NCI-H774 (cell line): ENCODE measurements at regions not wholly inside any gene's neighbourhood (a gene's known extent, or its start where the extent isn't known, plus 50 kb on each side); places are given as distances from the start of the nearest gene placed in this dataset.

Experiments used
- DNase-seq: peaks from one replicate; lab custom pipeline; 2025; lab: John Stamatoyannopoulos, UW

GRCh38 chr13:90675129-90675528, 672.4 kb upstream of the MIR17HG start:
- no peak for DNase-seq

DNA sequence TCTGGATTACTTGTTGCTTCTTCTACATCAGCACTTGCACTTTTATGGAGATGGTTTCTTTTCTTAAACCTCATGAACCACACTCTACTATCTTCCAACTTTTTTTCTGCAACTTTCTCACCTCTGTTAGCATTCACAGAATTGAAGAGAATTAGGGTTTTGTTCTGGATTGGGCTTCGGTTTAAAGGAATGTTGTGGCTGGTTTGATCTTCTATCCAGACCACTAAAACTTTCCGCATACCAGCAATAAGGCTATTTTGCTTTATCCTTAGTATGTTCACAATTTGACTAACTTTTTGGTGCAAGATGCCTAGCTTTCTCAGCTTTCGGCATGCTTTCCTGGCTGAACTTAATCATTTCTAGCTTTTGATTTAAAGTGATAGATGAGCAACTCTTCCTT, 666.7 kb upstream of the MIR17HG start:
- DNase-seq: no peak

GRCh38 chr13:90683711-90684131, 663.8 kb upstream of the MIR17HG start:
- no peak for DNase-seq

DNA sequence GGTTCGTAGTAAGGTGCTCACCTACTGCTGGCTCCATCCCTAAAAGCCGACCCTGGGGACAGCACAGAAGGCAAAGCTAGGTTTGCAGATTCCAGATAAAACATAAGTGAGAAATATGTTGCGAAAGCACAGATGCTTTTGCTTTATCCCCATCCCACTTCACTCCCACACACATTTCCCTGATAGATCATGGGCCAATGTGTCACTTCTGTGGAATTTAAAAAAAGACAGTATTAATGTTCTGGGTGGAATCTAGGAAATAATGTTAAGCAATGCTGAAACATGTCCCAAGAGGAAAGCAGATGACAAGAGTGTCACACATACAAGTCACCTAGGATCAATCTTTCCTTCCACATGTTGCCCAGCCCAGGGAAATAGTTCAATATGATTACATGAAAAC, 661.0 kb upstream of the MIR17HG start:
- DNase-seq: no peak

DNA sequence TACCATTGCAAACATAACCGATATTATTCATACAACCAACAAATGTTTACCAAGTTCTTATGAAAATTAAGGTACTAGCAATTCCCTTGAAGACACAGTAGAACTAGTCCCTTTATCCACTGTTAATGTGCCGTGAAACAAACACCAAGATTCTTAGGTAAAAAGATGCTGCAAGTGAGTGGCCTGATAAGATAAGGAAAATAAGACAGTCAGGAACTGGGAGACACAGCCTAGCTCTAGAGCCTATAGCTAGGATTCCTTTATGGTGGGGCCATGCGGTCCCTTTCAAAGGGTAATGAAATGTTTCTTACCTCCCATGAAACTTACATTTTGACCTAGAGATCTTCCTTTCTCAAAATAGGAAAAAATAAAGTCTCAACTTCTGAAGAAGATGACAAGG, 658.4 kb upstream of the MIR17HG start:
- DNase-seq: no peak

GRCh38 chr13:90690458-90691080, 656.9 kb upstream of the MIR17HG start:
- no peak for DNase-seq

DNA sequence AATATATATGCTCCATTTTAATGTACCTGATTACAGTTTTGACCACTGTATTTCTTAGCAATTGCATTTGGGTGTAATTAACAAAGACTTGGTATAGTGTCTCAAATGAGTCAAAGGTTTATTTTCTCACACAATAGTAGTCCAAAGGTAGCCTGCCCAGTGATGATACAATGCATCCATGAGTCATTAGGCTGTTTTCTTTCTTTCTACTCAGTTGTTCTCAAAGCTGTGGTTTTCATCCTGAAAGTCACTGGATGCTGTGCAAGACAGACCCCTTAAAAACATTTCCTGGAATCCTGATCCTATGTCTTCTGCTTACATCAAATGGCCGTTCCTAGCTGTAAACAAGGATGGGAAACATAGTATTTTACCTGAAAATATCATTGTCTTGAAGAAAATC, 651.2 kb upstream of the MIR17HG start:
- DNase-seq: no peak

- DNase-seq: no peak
Measured at GRCh38 chr13:90696656-90697055, 650.8 kb upstream of the MIR17HG start.

DNA sequence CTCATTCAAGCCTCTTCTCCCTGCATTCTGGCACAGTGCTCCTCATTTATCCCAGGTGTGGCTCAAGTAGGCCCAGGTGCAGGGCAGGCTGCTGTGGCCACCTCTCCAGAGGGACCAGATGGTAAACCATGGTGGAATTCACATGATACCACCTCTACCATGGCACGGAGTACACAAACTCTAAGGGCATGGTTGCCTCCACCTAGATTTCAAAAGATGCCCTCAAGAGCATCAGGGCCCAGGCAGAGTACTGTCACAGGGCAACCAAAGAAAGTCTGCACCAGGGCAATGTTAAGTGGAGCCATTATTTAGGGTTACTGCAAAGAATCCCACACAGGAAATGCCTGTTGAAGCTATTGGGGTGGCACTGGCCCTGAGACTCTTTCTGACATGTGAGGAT, 647.1 kb upstream of the MIR17HG start:
- DNase-seq: no peak

DNA sequence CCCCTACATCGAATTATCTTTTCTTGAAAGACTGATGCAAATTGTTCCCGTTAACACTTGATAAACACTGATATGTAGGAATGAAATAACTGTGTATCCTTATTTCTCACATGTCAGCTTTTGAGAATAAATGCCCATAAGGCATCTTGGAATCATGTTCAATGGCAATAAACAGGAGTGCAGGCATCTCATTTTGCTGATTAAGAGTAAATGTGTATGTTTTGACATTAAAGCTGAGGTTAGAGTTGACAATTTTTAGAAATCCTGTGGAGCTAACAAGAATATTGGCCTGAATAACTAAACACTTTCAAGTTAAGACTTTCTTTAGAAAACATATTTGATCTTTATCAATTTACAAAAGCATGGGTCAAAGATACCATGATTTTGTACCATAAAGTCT, 646.2 kb upstream of the MIR17HG start:
- DNase-seq: no peak

DNA sequence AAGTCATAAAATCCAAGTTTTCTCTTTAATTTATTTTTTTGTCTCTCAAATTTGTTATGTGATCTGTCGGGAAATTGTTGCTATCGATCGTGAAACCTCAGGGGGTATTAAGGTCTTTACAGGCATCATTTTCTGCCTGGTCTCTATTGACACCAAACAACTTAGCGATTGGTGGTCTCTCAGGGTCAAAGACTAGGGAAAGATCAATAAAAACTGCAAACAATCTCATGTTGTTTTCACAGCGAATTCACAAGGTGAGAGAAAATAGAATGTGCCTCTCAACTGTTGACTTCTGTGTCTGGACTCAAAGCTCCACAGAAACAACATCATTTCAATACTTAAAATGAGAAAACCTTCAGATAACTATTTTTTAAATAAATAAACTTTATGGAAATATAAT, 645.4 kb upstream of the MIR17HG start:
- no peak for DNase-seq

GRCh38 chr13:90706631-90707030, 640.9 kb upstream of the MIR17HG start:
- no peak for DNase-seq

- DNase-seq: no peak
Measured at GRCh38 chr13:90708128-90708527, 639.4 kb upstream of the MIR17HG start.

- no peak for DNase-seq
Measured at GRCh38 chr13:90709319-90709718, 638.2 kb upstream of the MIR17HG start.

- DNase-seq: no peak
Measured at GRCh38 chr13:90710164-90710759, 637.2 kb upstream of the MIR17HG start.

- no peak for DNase-seq
Measured at GRCh38 chr13:90713441-90714133, 633.9 kb upstream of the MIR17HG start.

DNA sequence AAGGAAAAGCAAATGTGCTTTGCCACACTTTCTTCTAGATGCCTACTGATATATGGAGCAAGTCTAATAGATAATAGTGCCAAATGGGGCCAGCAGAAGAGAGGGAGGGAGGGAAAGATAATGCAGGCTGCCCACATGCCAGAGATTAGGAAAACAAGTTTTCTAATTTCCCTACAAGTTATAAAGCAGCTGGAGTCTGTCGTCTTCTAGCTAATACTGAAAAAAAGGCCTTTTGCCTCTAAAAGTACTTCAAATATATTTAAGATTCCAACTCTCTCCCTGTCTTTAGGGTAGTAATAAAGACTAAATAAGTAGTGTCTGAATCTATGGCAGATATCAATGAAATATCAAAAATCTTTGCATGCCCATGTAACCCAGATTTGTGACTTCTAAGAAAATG, 632.0 kb upstream of the MIR17HG start:
- DNase-seq: no peak

GRCh38 chr13:90717451-90717936, 630.0 kb upstream of the MIR17HG start:
- DNase-seq: no peak

- DNase-seq: no peak
Measured at GRCh38 chr13:90719461-90719860, 628.0 kb upstream of the MIR17HG start.

DNA sequence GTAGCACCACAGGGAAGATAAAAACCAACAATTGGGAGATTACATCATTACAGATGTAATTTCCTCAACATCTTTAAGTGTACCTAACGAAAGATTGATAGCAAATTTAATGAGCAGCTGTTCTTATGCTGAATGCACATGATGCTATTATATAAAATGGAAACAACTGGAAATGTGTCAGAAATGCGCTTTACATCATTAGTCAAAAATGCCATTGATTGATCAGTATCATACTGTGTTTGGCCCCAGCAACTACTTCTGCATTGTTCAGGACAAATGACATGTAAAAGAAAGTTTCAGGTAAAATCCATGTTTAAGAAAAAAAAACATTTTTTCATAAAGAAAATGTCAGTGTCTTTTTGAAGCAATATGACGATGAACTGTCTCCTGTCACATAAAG, 625.5 kb upstream of the MIR17HG start:
- DNase-seq: no peak

GRCh38 chr13:90723381-90723780, 624.1 kb upstream of the MIR17HG start:
- DNase-seq: no peak

DNA sequence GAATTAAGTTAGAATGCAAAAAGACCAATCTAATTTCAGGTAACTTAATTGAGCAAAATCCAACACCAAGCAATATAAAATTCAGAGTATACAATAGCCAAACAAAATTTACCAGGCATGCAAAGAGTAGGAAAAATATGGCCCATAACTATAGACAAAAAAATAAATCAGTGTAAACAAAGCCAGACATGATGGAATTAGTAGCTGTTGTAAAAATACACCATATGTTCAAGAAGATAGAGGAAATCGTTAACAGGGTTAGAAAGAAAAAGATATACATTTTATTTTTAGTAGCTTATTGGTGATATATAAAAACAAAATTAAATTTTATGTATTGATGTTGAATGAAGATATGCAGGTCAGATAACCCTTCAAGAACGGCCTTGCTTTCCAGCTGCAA, 621.1 kb upstream of the MIR17HG start:
- no peak for DNase-seq

DNA sequence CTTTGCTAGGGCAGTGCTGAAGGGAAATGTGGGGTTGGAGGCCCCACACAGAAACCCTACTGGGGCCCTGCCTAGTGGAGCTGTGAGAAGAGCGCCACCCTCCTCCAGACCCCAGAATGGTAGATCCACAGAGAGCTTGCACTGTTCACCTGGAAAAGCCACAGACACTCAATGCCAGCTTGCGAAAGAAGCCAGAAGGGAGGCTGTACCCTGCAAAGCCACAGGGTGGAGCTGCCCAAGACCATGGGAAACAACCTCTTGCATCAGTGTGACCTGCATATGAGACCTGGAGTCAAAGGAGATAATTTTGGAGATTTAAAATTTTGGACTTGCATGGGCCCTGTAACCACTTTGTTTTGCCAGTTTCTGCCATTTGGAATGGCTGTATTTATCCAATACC, 615.4 kb upstream of the MIR17HG start:
- DNase-seq: no peak
